Astrocyte (in vitro differentiated cells and primary cell): ENCODE measurements at regions not wholly inside any gene's neighbourhood (a gene's known extent, or its start where the extent isn't known, plus 50 kb on each side); places are given as distances from the start of the nearest gene placed in this dataset.

Experiments
- DNase-seq: peaks from one replicate; pipeline ENCODE4 v3.0.0-alpha.2; 2010; ENCODE audit warnings: low read depth
- FAIRE-seq: peaks from 2 replicates; lab custom pipeline; 2011; peaks lifted over from hg19 to GRCh38; lab: Jason Lieb, UNC
- H2AFZ ChIP-seq: 2 replicates; pipeline ENCODE4 v1.6.0; 2012; ENCODE audit warnings: low read depth, low read length, inconsistent platforms
- H3K27ac ChIP-seq: 2 replicates; pipeline ENCODE4 v1.5.1; 2011; ENCODE audit warnings: low read depth, low read length, inconsistent platforms
- H3K27me3 ChIP-seq: 2 replicates; pipeline ENCODE4 v1.6.0; 2011; ENCODE audit warnings: low read length, inconsistent platforms; ENCODE audit not compliant: insufficient read depth
- H3K36me3 ChIP-seq: 2 replicates; pipeline ENCODE4 v1.5.1; 2011; ENCODE audit warnings: low read length, inconsistent platforms; ENCODE audit not compliant: insufficient read depth
- H3K4me1 ChIP-seq: 2 replicates; pipeline ENCODE4 v1.5.1; 2011; ENCODE audit warnings: low read length, inconsistent platforms; ENCODE audit not compliant: insufficient read depth
- H3K4me2 ChIP-seq: 2 replicates; pipeline ENCODE4 v1.6.0; 2012; ENCODE audit warnings: low read length, inconsistent platforms
- H3K4me3 ChIP-seq: 2 replicates; pipeline ENCODE4 v1.5.1; 2011; ENCODE audit warnings: low read depth, mild to moderate bottlenecking, low read length, inconsistent platforms; ENCODE audit not compliant: insufficient read depth
- H3K79me2 ChIP-seq: 2 replicates; pipeline ENCODE4 v1.6.0; 2012; ENCODE audit warnings: mild to moderate bottlenecking, low read length, inconsistent platforms; ENCODE audit not compliant: insufficient read depth
- H3K9ac ChIP-seq: 2 replicates; pipeline ENCODE4 v1.6.0; 2012; ENCODE audit warnings: mild to moderate bottlenecking, low read length, inconsistent platforms
- H3K9me3 ChIP-seq: 2 replicates; pipeline ENCODE4 v1.5.1; 2012; ENCODE audit warnings: low read depth, mild to moderate bottlenecking, low read length, inconsistent platforms; ENCODE audit not compliant: insufficient read depth
- H4K20me1 ChIP-seq: 2 replicates; pipeline ENCODE4 v1.6.0; 2012; ENCODE audit warnings: low read length, inconsistent platforms; ENCODE audit not compliant: insufficient read depth
- H3K27ac Mint-ChIP-seq: one replicate; pipeline ENCODE4 v1.8.0; 2021; ENCODE audit warnings: mild to moderate bottlenecking, mixed read lengths; ENCODE audit not compliant: unreplicated experiment
- H3K27me3 Mint-ChIP-seq: one replicate; pipeline ENCODE4 v1.8.0; 2021; ENCODE audit warnings: low read depth, mixed read lengths; ENCODE audit not compliant: unreplicated experiment
- H3K36me3 Mint-ChIP-seq: one replicate; pipeline ENCODE4 v1.8.0; 2021; ENCODE audit warnings: low read depth, mixed read lengths; ENCODE audit not compliant: unreplicated experiment
- H3K4me1 Mint-ChIP-seq: one replicate; pipeline ENCODE4 v1.8.0; 2021; ENCODE audit warnings: low read depth, mixed read lengths; ENCODE audit not compliant: unreplicated experiment
- H3K4me3 Mint-ChIP-seq: one replicate; pipeline ENCODE4 v1.8.0; 2021; ENCODE audit warnings: mild to moderate bottlenecking, moderate library complexity, mixed read lengths; ENCODE audit not compliant: unreplicated experiment
- H3K9me3 Mint-ChIP-seq: one replicate; pipeline ENCODE4 v1.8.0; 2021; ENCODE audit warnings: mild to moderate bottlenecking, mixed read lengths; ENCODE audit not compliant: unreplicated experiment
- EZH2 ChIP-seq: IDR thresholded peaks from 2 replicates; pipeline ENCODE4 v1.6.1; 2012; ENCODE audit warnings: mild to moderate bottlenecking, low read length, inconsistent platforms; ENCODE audit not compliant: insufficient read depth
- TF ChIP-seq, protein P1 (sequence below): IDR thresholded peaks from 2 replicates; pipeline ENCODE4 v1.5.1; 2011; ENCODE audit warnings: low read depth, mild to moderate bottlenecking, inconsistent platforms, low read length, moderate library complexity; ENCODE audit not compliant: insufficient read depth

GRCh38 chr5:44051591-44051990 lies 337.6 kb downstream of the FGF10 start:
- H3K4me1 ChIP-seq = no peaks in the 10 kb centered on the region
- H3K9me3 ChIP-seq = peaks cover 5% of the 10 kb centered on the region
- no peaks in the 10 kb centered on the region for H3K36me3 ChIP-seq
- no peaks in the 10 kb centered on the region for H3K9me3 Mint-ChIP-seq
- no peak overlapping the region for H3K27ac Mint-ChIP-seq
- no peak overlapping the region for H3K27ac ChIP-seq
- H3K4me1 Mint-ChIP-seq = peaks cover 6% of the 10 kb centered on the region
- no peak overlapping the region for H3K4me3 Mint-ChIP-seq
- no peak overlapping the region for H2AFZ ChIP-seq
- H3K36me3 Mint-ChIP-seq = no peaks in the 10 kb centered on the region
- H3K79me2 ChIP-seq = no peaks in the 10 kb centered on the region
- H3K27me3 Mint-ChIP-seq = no peaks in the 10 kb centered on the region
- DNase-seq = no peak
- no peaks in the 10 kb centered on the region for H3K27me3 ChIP-seq
- H3K4me2 ChIP-seq = no peak overlapping the region
- TF ChIP-seq, protein P1, sequence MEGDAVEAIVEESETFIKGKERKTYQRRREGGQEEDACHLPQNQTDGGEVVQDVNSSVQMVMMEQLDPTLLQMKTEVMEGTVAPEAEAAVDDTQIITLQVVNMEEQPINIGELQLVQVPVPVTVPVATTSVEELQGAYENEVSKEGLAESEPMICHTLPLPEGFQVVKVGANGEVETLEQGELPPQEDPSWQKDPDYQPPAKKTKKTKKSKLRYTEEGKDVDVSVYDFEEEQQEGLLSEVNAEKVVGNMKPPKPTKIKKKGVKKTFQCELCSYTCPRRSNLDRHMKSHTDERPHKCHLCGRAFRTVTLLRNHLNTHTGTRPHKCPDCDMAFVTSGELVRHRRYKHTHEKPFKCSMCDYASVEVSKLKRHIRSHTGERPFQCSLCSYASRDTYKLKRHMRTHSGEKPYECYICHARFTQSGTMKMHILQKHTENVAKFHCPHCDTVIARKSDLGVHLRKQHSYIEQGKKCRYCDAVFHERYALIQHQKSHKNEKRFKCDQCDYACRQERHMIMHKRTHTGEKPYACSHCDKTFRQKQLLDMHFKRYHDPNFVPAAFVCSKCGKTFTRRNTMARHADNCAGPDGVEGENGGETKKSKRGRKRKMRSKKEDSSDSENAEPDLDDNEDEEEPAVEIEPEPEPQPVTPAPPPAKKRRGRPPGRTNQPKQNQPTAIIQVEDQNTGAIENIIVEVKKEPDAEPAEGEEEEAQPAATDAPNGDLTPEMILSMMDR = no peak
- TF ChIP-seq EZH2 = no peak
- no peaks in the 10 kb centered on the region for H4K20me1 ChIP-seq
- FAIRE-seq = no peak
- no peak overlapping the region for H3K4me3 ChIP-seq
- no peak overlapping the region for H3K9ac ChIP-seq

- Mint-ChIP-seq H3K4me3 (no peak overlapping the region), H3K9me3 (peaks cover 10% of the 10 kb centered on the region), H3K4me1 (peaks cover 6% of the 10 kb centered on the region), H3K27ac (no peak overlapping the region), H3K27me3 (no peaks in the 10 kb centered on the region), H3K36me3 (no peaks in the 10 kb centered on the region)
- Histone ChIP-seq H3K4me1 (no peaks in the 10 kb centered on the region), H3K79me2 (no peaks in the 10 kb centered on the region), H3K4me2 (no peak overlapping the region), H3K27me3 (no peaks in the 10 kb centered on the region), H4K20me1 (no peaks in the 10 kb centered on the region), H3K9ac (no peak overlapping the region), H3K9me3 (no peaks in the 10 kb centered on the region), H2AFZ (no peak overlapping the region), H3K27ac (no peak overlapping the region), H3K36me3 (no peaks in the 10 kb centered on the region), H3K4me3 (no peak overlapping the region)
- FAIRE-seq (no peak), DNase-seq (no peak)
- TF ChIP-seq, protein P1 = no peak
- TF ChIP-seq EZH2 = no peak
These were observed 340.8 kb downstream of the FGF10 start for GRCh38 chr5:44048276-44048984.
